Neural cell (in vitro differentiated cells): ENCODE measurements at regions not wholly inside any gene's neighbourhood (a gene's known extent, or its start where the extent isn't known, plus 50 kb on each side); places are given as distances from the start of the nearest gene placed in this dataset.

Experiments
- H2AFZ ChIP-seq: fragments of 200-600, 300-800 bp; sonication (generic), shearing (Covaris generic); 2 replicates; pipeline ENCODE4 v1.6.0; 2014; ENCODE audit warnings: low read depth, mild to moderate bottlenecking, antibody characterized with exemption, low read length, moderate library complexity
- H3F3A ChIP-seq: fragments of 200-600 bp; shearing (Covaris generic); 2 replicates; pipeline ENCODE4 v1.6.1; 2016; ENCODE audit warnings: mild to moderate bottlenecking, moderate library complexity, mixed read lengths, antibody characterized with exemption, low read length; ENCODE audit not compliant: insufficient read depth, poor library complexity, severe bottlenecking
- H3K27ac ChIP-seq: fragments of 200-600, 300-800 bp; sonication (generic), shearing (Covaris generic); 2 replicates; pipeline ENCODE4 v1.5.1; 2014; ENCODE audit warnings: mild to moderate bottlenecking, low read length, moderate library complexity
- H3K27me3 ChIP-seq: fragments of 300-800, 200-600 bp; sonication (generic), shearing (Covaris generic); 2 replicates; pipeline ENCODE4 v1.6.0; 2014; ENCODE audit warnings: mild to moderate bottlenecking, low read depth, low read length, moderate library complexity; ENCODE audit not compliant: insufficient read depth
- H3K36me3 ChIP-seq: fragments of 300-800, 200-600 bp; sonication (generic), shearing (Covaris generic); 2 replicates; pipeline ENCODE4 v1.5.1; 2014; ENCODE audit warnings: mild to moderate bottlenecking, antibody characterized with exemption, low read length, moderate library complexity; ENCODE audit not compliant: insufficient read depth
- H3K4me2 ChIP-seq: fragments of 300-800, 200-600 bp; sonication (generic), shearing (Covaris generic); 2 replicates; pipeline ENCODE4 v1.6.0; 2014; ENCODE audit warnings: mild to moderate bottlenecking, low read length
- H3K4me3 ChIP-seq: fragments of 300-800, 200-600 bp; sonication (generic), shearing (Covaris generic); 2 replicates; pipeline ENCODE4 v1.5.1; 2014; ENCODE audit warnings: mild to moderate bottlenecking, low read length, moderate library complexity
- H3K79me2 ChIP-seq: fragments of 200-600 bp; shearing (Covaris generic); replicated peaks from 2 replicates; pipeline ENCODE4 v1.6.0; 2014; ENCODE audit warnings: mild to moderate bottlenecking, low read length, moderate library complexity; ENCODE audit not compliant: insufficient read depth
- H3K9ac ChIP-seq: fragments of 300-800, 200-600 bp; sonication (generic), shearing (Covaris generic); 2 replicates; pipeline ENCODE4 v1.6.1; 2016; ENCODE audit warnings: mild to moderate bottlenecking, low read length, mixed read lengths
- H3K9me2 ChIP-seq: fragments of 200-600 bp; shearing (Covaris generic); 2 replicates; pipeline ENCODE4 v1.6.1; 2016; ENCODE audit warnings: mild to moderate bottlenecking, low read length, mixed read lengths; ENCODE audit not compliant: insufficient read depth
- H3K9me3 ChIP-seq: fragments of 200-600, 300-800 bp; sonication (generic), shearing (Covaris generic); 2 replicates; pipeline ENCODE4 v1.6.1; 2016; ENCODE audit warnings: mild to moderate bottlenecking, mixed run types, low read length, moderate library complexity, mixed read lengths
- H4K20me1 ChIP-seq: fragments of 200-600 bp; shearing (Covaris generic); 2 replicates; pipeline ENCODE4 v1.6.1; 2016; ENCODE audit warnings: mild to moderate bottlenecking, mixed run types; ENCODE audit not compliant: insufficient read depth
- CTCF ChIP-seq: fragments of 450-650 bp; IDR thresholded peaks from 2 replicates; pipeline ENCODE4 v1.5.1; 2014; ENCODE audit warnings: antibody characterized with exemption, mild to moderate bottlenecking, moderate library complexity; ENCODE audit not compliant: poor library complexity, severe bottlenecking
- EP300 ChIP-seq: fragments of 450-650 bp; conservative IDR thresholded peaks from 2 replicates; pipeline ENCODE4 v1.6.1; 2014; ENCODE audit warnings: antibody characterized with exemption, mild to moderate bottlenecking, moderate library complexity; ENCODE audit not compliant: poor library complexity, severe bottlenecking
- EZH2 ChIP-seq: fragments of 200-600, 300-800 bp; shearing (Covaris generic), sonication (generic); IDR thresholded peaks from 2 replicates; pipeline ENCODE4 v1.6.1; 2014; ENCODE audit warnings: antibody characterized with exemption, low read length, borderline replicate concordance, mild to moderate bottlenecking; ENCODE audit not compliant: insufficient read depth, poor library complexity, severe bottlenecking
- MXI1 ChIP-seq: fragments of 450-650 bp; conservative IDR thresholded peaks from 2 replicates; pipeline ENCODE4 v1.6.1; 2014; ENCODE audit warnings: antibody characterized with exemption, mild to moderate bottlenecking; ENCODE audit not compliant: poor library complexity, severe bottlenecking
- POLR2AphosphoS5 ChIP-seq: IDR thresholded peaks from 2 replicates; pipeline ENCODE4 v1.6.1; 2012
- RAD21 ChIP-seq: fragments of 450-650 bp; conservative IDR thresholded peaks from 2 replicates; pipeline ENCODE4 v1.6.1; 2014; ENCODE audit warnings: antibody characterized with exemption, mild to moderate bottlenecking, moderate library complexity
- SMC3 ChIP-seq: fragments of 450-650 bp; conservative IDR thresholded peaks from 2 replicates; pipeline ENCODE4 v1.6.1; 2014; ENCODE audit warnings: antibody characterized with exemption, mild to moderate bottlenecking, moderate library complexity; ENCODE audit not compliant: poor library complexity
- TAF1 ChIP-seq: IDR thresholded peaks from 2 replicates; pipeline ENCODE4 v1.6.1; 2012; ENCODE audit warnings: low read depth
- TF ChIP-seq, protein P1 (sequence below): IDR thresholded peaks from 2 replicates; pipeline ENCODE4 v1.6.1; 2012; ENCODE audit warnings: borderline replicate concordance

DNA sequence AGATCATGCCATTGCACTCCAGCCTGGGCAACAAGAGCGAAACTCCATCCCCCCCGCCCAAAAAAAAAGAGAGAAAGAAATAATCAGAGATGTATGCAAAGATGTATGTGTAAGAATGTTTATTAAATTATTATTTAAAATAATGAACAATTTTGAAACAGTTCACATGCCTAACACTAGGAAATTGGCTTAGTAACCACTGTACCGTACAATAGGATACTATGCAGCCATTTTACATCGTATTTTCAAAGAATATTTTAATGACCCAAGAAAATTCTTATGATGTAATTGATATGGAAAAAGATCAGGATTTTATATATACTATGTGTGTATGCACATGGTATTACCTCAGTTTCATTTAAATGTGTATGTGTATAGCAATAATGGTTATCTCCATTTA lies 190.5 kb downstream of the ZFP36L2 start:
- Histone ChIP-seq H2AFZ (no peak overlapping the region), H3K36me3 (no peaks in the 10 kb centered on the region), H3K9me3 (no peaks in the 10 kb centered on the region), H3K9me2 (no peaks in the 10 kb centered on the region), H3K4me3 (no peak overlapping the region), H3F3A (no peaks in the 10 kb centered on the region), H4K20me1 (no peaks in the 10 kb centered on the region), H3K9ac (no peak overlapping the region), H3K27ac (no peak overlapping the region), H3K4me2 (no peak overlapping the region), H3K27me3 (no peaks in the 10 kb centered on the region), H3K79me2 (no peaks in the 10 kb centered on the region)
- TF ChIP-seq TAF1 (no peak), EZH2 (no peak), POLR2AphosphoS5 (no peak), RAD21 (no peak), MXI1 (no peak), SMC3 (no peak), CTCF (no peak), EP300 (no peak)
- TF ChIP-seq, protein P1, sequence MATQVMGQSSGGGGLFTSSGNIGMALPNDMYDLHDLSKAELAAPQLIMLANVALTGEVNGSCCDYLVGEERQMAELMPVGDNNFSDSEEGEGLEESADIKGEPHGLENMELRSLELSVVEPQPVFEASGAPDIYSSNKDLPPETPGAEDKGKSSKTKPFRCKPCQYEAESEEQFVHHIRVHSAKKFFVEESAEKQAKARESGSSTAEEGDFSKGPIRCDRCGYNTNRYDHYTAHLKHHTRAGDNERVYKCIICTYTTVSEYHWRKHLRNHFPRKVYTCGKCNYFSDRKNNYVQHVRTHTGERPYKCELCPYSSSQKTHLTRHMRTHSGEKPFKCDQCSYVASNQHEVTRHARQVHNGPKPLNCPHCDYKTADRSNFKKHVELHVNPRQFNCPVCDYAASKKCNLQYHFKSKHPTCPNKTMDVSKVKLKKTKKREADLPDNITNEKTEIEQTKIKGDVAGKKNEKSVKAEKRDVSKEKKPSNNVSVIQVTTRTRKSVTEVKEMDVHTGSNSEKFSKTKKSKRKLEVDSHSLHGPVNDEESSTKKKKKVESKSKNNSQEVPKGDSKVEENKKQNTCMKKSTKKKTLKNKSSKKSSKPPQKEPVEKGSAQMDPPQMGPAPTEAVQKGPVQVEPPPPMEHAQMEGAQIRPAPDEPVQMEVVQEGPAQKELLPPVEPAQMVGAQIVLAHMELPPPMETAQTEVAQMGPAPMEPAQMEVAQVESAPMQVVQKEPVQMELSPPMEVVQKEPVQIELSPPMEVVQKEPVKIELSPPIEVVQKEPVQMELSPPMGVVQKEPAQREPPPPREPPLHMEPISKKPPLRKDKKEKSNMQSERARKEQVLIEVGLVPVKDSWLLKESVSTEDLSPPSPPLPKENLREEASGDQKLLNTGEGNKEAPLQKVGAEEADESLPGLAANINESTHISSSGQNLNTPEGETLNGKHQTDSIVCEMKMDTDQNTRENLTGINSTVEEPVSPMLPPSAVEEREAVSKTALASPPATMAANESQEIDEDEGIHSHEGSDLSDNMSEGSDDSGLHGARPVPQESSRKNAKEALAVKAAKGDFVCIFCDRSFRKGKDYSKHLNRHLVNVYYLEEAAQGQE = no peak

DNA sequence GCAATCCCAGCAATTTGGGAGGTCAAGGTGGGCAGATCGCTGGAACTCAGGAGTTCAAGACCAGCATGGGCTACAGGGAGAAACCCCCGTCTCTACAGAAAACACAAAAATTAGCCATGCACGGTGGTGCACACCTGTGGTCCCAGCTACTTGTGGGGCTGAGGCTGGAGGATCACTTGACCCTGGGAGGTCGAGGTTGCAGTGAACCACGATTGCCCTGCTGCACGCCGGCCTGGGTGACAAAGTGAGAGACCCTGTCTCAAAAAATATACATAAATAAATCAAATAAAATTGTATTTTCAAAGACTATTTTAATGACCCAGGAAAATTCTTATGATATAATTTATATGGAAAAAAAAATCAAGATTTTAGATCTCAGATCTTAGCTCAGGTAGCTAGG lies 191.5 kb downstream of the ZFP36L2 start:
- Histone ChIP-seq H3K36me3 (no peaks in the 10 kb centered on the region), H3K27me3 (no peaks in the 10 kb centered on the region), H3K27ac (no peak overlapping the region), H2AFZ (no peak overlapping the region), H4K20me1 (no peaks in the 10 kb centered on the region), H3K4me3 (no peak overlapping the region), H3K79me2 (no peaks in the 10 kb centered on the region), H3K9me2 (no peaks in the 10 kb centered on the region), H3K9ac (no peak overlapping the region), H3K9me3 (no peaks in the 10 kb centered on the region), H3K4me2 (no peak overlapping the region), H3F3A (no peaks in the 10 kb centered on the region)
- TF ChIP-seq SMC3 (no peak), CTCF (no peak), POLR2AphosphoS5 (no peak), MXI1 (no peak), RAD21 (no peak), EP300 (no peak), TAF1 (no peak)
- TF ChIP-seq, protein P1 = no peak
